Mammary epithelial cell (primary cell): ENCODE measurements at regions not wholly inside any gene's neighbourhood (a gene's known extent, or its start where the extent isn't known, plus 50 kb on each side); places are given as distances from the start of the nearest gene placed in this dataset.

ENCODE experiments used
- CTCF ChIP-seq, 2 donors: IDR thresholded peaks in 1 of 2; conservative IDR thresholded peaks in 1 of 2; 2 replicates each; pipeline ENCODE4 v1.5.1; 2011 to 2012; ENCODE audit warnings: inconsistent platforms in 2 of 2, low read length in 2 of 2, mild to moderate bottlenecking in 2 of 2, control low read depth in 1 of 2, low read depth in 1 of 2; ENCODE audit not compliant: insufficient read depth in 1 of 2; ENCODE audit errors: extremely low read depth in 1 of 2
- EZH2 ChIP-seq: IDR thresholded peaks from 2 replicates; pipeline ENCODE4 v1.6.1; 2012; ENCODE audit warnings: low read length, inconsistent platforms, borderline replicate concordance

DNA sequence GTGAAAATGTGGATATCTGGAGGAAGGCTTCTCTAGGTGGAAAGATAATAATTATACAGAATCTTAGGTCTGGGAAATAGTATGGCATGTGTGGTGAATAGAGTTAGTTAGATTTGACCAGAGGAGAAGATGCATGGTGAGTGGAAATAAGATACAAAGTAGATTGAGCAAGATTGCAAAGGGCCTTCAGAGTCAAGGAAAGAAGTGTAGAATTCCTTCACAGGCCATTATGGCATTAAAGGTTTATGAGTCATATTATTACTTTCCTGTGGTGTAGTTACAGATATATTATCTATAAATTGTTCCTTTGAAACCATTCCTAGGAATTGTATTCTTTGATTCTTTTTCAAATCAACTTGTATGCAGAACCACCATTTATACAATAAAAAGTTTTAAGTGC is 660.3 kb downstream of the SI start:
- no peak for TF ChIP-seq EZH2
- TF ChIP-seq CTCF (conservative IDR thresholded peaks at IDR 0.05 in 1 of 2, IDR thresholded peaks at IDR 0.05 in 1 of 2; ENCODE audit: extremely low read depth in 1 of 2, insufficient read depth in 1 of 2, low read depth in 1 of 2, low read length in 2 of 2) = no peak
